ENCODE measurements at regions not wholly inside any gene's neighbourhood (a gene's known extent, or its start where the extent isn't known, plus 50 kb on each side); places are given as distances from the start of the nearest gene placed in this dataset.
"Not testable (repeated sequence)": the region's sequence is repeated elsewhere in the genome, so short reads cannot be mapped to it uniquely, and the experiment has no call there.

DNA sequence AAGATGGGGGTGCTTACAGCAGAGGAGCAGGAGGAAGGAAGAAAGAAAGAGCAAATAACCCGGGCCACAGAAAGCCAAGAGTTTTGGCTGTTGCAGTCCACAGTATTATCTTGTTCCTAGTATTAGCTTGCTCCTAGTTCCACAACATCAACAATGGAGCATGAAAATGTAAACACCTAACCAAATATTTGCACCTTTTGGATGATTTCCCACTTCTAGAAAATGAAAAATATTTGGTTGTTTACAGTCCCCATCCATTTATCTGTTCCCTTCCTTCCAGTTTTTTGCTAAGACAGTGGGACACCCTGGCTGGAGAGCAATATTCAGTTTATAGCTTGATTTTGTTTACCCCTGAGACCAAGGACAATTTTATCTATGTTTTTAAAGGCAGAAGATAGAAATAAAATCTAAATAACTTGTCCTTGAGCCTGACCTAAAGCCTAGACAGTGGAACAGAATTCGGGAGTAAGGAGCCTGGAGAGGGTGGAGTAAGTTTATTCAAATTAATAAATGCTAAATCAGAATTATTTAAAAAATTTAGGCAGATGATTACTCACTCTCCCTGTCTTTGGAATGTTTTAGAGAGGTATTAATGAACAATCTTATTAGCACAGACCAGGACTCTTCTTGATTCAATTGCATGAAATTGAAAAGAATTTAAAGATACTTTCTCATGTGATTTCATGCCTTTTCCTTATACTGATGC, 51.6 kb downstream of the RESF1 start:
- DNase-seq = no peak

DNA sequence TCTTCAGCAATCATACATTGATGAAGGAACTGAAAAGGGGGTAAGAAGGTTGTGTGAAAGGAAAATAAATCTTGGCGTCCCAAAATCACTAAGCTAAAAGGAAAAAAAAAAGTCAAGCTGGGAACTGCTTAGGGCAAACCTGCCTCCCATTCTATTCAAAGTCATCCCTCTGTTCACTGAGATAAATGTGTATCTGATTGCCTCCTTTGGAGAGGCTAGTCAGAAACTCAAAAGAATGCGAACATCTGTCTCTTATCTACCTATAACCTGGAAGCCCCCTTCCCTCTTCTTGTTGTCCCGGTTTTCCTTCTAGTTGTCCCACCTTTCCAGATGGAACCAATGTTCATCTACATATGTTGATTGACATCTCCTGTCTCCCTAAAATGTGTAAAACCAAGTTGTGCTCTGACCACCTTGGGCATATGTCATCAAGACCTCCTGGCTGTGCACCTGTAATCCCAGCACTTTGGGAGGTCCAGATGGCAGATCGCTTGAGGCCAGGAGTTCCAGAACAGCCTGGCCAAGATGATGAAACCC, 53.1 kb downstream of the RESF1 start:
- DNase-seq = no peak

DNA sequence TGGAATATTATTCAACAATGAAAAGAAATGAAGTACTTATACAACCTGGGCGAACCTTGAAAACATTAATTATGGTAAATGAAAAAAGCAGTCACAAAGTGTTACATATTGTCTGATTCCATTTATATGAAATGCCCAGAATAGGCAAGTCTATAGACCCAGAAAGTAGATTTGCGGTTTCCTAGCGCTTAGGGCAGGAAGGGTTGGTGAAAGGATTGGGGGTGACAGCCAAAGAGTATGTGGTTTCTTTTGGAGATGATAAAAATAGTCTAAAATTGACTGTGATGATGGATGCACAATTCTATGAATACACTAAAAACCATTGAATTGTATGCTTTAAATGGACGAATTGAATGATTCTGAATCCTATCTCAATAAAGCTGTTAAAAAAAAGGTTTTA, 55.8 kb downstream of the RESF1 start:
- DNase-seq = no peak

DNA sequence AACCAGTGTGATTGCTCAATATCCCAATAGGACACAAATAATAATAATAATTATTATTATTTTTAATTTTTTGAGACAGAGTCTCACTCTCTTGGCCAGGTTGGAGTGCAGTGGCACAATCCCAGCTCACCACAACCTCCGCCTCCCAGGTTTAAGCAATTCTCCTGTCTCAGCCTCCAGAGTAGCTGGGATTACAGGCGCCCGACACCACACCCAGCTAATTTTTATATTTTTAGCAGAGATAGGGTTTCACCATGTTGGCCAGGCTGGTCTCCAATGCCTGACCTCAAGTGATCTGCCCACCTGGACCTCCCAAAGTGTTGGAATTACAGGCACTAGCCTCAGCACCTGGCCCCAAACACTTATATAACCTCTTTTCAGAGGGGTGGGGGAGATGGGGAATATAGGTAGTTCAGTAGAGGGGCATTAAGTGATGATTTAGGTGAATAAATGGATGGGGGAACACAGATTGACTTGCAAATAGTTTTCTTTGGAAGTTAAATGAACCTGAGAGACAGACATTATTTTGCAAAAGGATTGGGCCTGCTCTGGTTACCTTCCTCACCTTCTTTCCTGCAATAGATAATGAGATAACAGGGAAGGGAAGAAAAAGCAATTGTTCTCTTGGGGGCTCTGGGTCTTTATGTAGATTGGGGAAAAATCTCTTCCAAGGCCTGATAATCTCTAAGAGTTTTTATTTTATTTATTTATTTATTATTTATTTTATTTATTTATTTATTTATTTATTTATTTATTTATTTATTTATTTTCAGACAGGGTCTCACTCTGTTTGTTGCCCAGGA, 57.7 kb downstream of the RESF1 start:
- DNase-seq = no peak

DNA sequence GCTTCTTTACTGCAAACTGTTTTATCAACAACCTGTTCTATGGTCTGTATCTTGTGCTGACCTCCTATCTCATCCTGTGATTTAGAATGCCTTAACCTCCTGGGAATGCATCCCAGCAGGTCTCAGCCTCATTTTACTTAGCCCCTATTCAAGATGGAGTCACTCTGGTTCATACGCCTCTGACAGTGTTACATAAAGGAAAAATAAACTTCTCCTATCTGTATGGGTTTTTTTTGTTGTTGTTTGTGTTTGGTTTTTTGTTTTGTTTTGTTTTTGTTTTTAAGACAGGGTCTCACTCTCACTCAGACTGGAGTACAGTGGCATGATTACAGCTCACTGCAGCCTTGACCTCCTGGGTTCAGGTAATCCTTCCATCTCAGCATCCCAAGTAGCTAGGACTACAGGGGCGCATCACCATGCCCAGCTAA, 62.1 kb downstream of the RESF1 start:
- DNase-seq = no peak

DNA sequence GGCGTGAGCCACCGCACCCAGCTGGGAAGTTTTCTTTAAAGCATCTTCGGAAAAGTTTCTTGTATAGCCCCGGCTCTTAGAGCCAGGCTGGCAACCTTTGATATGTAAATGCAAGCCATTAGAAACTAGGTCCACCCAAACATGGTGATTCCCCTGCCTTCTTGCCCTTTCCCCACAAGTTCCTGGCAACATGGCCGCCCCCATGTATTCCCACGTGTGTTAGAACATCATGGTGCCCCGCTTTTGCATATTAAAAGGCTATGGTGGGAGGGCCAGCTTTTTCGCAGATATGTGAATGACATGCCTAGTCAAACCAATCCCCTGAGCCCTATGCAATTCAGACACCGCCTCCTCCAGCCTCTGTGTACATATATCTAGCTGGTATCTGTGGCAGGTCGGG, 63.2 kb downstream of the RESF1 start:
- not testable (repeated sequence) for DNase-seq

DNA sequence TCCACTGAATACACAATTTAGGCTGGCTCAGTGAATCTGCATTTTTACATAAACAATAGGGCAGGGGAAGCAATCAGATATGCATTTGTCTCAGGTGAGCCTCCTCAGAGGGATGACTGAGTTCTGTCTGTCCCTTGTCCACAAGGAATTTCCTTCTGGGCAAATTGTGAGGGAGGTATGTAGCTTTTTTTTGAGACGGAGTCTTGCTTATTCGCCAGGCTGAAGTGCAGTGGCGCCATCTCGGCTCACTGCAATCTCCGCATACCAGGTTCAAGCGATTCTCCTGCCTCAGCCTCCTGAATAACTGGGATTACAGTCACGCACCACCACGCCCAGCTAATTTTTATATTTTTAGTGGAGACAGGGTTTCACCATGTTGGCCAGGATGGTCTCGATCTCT, 64.6 kb downstream of the RESF1 start:
- not testable (repeated sequence) for DNase-seq

DNA sequence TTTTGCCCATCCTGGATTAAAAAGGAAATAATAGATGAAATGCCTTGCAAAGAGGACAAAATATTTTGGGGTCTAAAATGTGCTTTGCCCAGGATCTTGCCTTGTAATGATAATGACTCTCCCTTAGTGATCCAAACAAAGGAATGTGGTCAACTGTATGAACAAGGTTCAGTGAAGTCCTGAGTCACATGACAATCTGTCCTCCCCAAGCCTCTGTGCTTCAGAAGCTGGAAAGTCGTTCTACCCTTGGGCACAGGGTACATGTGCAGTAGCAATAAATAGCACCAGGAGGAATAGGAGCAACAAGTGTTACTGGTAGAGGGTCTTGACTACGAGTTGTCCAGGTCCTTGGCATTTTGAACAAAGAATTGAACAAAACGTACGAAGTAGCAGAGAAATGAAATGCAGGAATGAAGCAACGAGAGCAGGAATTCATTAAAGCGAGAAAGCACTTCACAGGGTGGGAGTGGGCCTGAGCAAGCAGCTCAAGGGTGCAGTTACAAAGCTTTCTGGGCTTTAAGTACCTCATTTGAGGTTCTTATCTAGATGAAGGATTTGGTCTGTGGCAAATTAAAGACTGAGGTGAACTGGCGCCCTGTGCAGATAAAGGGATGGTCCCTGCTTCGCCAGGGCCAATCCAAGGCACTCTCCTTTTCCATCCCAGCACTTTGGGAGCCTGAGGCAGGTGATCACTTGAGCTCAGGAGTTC, 65.8 kb downstream of the RESF1 start:
- no peak for DNase-seq

DNA sequence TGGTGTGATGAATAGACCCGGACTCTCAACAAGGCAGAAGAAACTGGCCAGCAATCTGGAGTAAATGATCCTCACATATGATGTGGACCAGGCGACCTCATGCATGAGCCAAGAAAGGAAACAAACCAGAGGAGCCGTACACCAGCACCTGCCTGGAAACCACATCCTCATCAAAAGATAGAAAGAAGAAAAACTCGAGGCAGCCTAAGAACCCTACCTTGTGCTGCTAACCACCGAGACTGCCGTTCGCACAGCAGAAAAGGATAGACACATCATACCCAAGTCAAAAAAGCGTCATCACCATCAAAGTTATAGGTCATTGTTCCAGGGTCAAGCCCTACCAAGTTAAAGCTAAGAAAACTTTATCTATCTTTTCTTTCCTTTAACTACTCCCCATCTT, 66.7 kb downstream of the RESF1 start:
- DNase-seq = no peak

DNA sequence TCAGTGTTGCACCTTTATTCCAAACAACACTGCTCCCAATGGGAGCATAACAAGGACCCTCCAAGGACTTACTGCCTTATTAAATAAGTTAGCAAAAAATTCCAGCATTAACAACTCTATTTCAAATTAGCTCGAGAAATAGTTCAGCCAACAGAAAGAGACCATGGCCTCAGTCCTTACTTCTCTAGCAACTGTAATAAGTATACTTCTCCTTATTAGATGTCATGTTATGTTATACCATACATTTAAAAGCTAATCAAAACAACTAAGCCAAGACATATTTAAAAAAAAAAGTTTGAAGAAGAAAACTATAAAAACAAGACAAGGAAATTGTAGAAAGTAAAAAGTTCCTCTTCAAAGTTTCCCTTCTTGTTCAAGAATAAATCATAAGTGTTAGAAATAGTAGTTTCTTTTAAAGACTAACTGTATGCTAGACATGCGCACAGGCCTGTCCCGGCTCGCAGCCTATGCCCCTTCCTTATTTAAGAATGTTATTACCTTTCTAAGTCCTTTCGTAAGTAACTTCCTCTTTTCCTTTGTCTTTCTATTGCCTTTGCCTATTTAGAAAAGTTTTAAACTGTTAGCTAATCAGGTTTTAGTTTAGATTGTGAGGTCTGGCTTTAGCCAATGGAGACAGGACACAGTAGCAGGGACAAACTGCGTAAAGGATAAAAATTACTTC, 68.6 kb downstream of the RESF1 start:
- DNase-seq = no peak

DNA sequence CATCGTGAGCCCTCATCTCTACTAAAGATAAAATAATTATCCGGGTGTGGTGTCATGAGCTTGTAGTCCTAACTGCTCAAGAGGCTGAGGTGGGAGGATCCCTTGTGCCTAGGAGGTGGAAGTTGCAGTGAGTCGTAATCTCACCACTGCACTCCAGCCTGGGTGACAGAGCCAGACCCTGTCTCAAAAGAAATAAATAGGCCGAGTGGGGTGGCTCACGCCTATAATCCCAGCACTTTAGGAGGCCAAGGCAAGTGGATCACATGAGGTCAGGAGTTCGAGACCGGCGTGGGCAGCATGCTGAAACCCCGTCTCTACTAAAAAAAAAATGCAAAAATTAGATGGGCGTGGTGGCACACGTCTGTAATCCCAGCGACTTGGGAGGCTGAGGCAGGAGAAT, 70.9 kb downstream of the RESF1 start:
- DNase-seq = no peak

DNA sequence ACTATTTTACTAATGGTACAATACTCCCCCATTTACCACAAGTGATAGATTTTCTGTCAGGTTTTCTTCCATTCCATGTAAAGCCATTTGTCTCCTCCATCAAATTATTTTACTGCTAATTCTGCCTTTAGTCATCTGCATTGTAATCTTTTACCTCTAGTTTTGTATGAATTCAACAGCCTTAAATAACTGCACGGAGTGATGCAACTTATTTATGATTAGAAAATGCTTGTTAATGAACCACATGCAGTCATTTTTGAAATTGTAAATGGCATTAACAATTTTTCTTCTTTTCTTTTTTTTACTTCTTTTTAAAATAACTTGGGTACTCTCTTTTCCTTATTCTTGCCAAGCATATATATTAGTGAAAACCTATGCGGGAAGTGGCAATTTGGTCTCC, 71.5 kb downstream of the RESF1 start:
- no peak for DNase-seq

DNA sequence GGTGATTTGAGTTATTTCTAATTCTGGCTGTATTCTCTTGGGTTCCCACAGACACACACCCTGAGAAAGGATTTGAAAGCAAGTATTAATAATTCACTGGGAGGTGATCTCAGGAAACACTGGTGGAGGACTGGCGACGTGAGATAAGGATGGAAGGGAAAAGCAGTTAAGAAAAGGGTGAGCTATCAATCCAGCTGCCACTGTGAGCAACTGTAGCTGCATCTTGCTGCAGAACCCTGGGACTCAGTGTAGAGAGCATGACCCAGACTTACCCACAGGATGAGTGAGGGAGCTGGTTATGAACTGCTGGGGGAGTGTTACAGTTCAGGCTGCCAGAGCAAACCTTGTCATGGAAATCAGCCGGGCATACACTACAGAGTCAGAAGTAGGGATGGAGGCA, 71.9 kb downstream of the RESF1 start:
- DNase-seq = no peak

DNA sequence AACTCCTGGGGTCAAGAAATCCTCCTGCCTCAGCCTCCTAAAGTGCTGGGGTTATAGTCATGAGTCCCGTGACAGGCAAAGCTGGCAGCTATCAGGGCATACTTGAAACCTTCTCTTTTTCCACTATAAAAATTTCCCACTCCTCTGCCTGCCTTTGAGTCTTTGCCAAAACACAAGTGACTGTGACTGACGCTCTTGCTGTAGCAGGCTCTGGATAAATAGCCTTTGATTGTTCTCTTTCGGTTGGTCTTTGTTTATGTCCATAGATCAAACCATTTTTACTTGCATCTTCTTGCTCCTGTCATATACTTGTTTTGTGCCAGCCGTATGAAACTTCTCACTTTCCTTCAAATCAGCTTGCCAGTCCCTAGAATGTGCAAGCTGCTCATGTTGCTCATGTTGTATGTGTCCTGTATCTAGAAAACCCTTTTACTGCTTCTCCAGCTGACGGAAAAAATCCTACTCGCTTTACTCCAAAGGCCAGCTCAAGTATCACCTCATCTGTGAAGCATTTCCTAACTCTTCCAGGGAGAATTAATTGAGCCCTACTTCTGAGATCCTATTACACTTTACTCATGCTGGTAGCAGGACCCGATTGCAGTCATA, 73.1 kb downstream of the RESF1 start:
- no peak for DNase-seq

DNA sequence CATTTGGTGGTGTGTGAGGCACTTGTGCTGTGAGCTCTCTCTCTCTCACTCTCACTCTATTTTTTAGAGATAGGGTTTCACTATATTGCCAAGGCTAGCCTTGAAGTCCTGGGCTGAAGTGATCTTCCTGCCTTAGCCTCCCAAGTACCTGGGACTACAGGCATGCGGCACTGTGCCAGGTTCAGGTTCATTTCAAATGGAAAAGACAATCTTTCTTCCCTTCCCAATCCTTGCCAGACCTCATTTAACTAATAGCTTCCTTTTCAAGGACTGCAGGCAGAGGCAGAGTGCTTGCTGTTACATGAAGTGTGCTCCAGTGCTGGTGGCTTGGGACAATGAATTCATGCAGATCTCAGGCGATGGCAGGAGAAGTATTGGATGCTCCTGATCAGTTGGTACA, 73.2 kb upstream of the BICD1 start:
- no peak for DNase-seq

DNA sequence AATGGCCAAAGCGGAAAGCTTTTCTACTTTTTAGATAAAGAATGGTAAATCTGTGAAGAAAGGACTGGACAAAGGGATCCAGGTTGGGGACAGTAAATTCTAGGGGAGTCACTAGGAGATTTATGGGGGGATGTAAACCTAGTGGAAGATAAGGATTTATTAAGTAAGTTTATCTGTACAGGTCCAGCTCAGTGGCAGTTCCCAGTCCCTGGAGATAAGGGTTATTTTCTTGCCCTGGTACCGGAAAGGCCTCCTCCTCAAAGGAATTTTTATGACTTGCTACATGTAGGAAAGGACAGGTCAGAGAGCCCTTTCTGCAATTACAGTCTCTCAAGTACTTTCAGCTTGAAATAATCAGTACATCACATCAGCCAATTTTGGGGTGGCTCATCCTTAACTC, 72.6 kb upstream of the BICD1 start:
- DNase-seq = no peak

DNA sequence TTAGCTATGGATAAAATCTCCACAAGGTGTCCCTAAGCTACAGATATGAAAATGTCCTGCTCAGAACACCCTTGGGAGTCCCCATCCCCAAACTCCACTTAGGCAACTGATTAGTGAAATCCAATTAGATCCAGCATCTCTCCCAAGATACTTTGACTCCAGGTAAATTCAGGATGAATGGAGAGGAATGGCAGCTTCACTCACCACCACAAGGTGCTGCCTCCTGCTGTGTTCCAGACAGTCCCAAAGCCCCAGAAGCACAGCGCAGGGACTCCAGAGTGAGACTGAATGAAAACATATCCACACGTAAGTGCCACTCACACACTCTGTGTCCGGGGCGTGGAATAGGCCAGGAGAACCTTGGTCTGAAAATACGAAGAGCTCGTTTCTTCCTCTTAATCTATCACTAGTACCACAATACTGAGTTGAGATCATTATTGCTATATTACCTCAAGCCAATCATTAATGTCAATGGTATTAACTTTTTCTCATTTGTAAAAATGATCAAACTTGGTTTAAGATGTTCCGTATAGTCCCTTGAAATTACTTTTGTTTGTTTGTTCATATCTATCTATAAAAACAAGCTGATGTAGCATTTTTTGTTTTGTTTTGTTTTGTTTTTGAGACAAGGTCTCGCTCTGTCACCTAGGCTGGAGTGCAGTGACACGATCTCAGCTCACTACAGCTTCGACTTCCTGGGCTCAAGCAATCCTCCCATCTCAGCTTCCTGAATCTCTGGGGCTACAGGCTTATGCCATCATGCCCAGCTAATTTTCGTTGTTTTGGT, 70.0 kb upstream of the BICD1 start:
- DNase-seq = no peak

DNA sequence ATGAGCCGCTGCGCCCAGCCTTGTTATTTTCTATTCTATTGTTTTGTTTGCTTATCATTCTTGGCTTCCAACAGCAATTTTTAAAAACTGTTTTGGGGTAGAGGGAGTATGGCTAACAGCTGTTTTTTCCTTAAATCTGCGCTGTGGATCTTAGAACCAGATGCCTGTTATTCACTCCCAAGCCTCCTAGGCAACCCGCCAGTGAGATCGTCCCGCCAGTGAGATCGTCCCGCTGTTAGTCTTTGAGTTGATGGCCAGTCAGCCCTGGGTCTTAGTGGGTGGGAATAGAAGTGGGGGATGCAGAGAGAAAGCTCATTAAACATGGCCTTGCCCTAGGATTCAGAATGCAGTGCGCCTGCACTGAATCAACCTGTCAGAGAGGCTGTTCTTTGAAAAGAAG, 67.3 kb upstream of the BICD1 start:
- peak; percentile 57 for DNase-seq

DNA sequence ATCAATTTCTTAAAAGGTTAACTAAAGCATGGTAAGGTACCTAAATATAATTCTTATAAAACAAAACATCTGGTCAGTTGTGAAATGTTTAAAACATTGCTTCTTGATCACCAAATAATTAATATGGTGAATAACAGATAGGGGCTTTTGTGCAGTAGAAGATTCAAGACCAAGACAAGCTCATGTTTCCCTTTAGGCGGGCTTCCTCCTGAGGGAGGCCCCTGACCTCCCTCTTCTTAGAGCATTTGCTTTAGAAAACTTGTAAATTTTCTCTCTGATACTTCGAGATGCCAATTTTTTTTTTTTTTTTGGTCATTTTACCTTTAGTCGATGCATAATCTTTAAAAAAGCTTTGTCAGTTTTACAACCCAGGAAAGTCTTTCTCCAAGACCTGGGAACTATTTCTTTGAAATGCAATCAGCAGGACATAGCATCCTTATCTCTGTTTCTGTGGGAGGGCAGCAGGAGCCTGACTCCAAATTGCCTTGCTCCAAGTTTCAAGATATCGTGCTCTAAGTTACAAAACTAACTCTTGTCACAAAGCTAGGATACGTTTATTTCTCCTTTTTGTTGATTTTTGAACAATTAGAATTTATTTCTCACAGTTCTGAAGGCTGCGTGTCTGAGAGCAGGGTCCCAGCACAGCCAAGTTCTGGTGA, 66.6 kb upstream of the BICD1 start:
- no peak for DNase-seq

DNA sequence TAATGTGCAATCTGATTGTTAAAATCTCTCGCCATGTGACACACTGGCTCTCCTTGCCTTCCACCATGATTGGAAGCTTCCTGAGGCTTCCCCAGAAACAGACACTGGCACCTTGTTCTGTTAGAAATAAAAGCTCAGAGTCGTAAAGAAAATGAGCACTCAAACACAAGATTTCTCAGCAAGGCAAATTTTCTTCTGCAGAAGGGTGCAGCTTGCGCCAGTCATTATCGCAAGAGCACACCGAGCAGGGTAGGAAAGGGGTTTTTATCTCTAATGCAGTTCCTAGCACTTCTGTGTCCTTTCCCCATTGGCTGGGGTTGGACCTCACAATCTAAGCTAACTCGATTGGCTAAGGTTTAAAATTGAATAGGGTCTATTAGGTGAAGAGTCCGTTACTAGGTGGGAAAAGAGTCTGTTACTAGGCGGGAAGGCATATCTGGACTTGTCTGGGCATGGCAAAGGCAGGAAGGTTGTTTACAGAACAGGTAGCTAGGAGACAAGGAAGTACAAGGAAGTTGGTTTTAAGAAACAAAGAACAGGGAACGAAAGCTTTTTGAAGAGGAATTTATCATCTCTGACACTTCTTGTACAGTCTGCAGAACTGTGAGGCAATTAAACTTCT, 62.6 kb upstream of the BICD1 start:
- DNase-seq = no peak
